NCI-H2227 (cell line): ENCODE measurements at regions not wholly inside any gene's neighbourhood (a gene's known extent, or its start where the extent isn't known, plus 50 kb on each side); places are given as distances from the start of the nearest gene placed in this dataset.
A peak's percentile ranks its signal among the peaks of the same experiment; 100 is the strongest.

Experiments used
- DNase-seq: peaks from one replicate; lab custom pipeline; 2025; ENCODE audit not compliant: unreplicated experiment; lab: John Stamatoyannopoulos, UW

DNA sequence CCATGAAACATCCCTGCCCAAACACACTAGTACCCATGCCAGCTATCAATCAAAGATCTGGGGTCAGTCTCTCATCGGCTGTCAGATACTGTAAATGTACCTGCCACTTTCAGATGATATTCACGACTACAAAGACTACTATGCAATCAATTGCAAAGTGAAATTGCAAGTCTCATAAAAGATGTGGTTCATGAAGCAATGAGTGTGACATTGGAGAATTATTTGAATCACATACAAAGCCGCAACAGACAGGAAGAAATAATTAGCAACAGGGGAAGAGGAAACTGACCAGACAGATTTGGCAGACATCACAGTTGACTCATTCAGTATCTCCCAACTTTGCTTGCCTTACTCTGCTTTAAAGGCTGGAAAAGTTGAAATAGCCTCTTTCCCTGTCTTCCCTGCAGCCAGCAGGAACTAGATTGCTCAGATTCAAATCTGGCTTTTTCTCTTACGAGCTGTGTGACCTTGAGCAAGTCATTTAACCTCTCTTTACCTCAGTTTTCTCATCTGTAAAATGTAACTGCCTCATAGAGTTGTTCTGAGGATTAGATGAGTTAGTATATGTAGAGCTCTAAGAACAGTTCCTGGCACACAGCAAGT lies 95.7 kb upstream of the C3orf80 start:
- no peak for DNase-seq

DNA sequence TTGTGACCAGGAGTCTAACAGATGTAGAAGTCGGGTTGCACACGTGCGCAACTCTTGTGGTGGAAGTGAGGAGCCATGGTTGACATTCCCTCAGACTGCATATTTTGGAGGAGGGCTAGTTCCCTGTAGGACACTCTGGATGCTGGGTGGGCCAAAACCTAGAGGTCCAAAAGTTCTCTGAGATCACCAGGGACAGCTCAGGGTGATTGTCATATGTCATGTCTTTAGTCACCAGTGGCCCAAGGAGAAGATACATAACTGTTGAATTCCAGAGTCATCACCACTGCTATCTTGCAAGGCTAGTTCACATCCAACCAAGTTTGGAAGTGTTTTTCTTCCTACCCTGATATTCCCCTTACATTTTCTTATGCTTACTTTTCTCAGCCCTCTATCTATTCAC lies 95.2 kb upstream of the C3orf80 start:
- DNase-seq: no peak

GRCh38 chr3:160130950-160131349 lies 94.3 kb upstream of the C3orf80 start:
- no peak for DNase-seq

DNA sequence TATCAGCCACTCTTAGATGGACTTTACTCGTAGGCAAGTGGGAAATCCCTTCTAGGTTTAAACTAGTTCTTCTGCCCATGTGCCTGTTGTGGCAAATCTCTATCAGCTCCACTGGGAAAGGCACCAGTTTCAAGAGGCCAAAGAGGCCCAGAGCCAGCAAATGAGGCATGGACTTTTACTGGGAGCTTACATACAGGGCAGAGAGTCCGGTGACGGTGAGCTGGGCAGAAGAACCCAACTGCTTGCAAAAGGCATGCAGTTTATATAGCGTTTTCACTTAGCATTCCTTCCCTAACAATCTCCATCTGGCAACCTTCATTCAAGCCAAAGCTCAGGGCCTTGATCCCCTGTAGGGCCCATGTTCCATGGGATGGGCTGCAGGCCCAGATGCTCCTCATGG lies 93.0 kb upstream of the C3orf80 start:
- DNase-seq: no peak

DNA sequence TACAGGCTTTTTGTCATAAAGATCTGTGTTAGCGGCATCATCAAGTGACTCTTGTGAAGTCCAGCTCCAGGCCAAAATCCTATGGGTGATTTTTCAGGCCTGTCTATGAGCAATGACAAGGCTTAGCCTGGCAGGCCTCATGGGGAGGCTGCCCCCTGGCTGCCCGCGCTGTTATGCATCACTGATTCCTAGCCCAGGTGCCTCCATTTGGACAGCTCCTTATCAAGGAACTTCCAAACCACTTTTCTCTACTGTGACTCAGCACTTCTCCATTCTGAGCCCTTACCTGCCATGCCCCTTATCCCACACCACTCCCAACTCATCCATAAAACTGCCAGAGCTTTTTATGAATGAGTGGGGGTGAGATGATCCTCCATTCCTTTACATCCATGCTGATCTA lies 91.5 kb upstream of the C3orf80 start:
- DNase-seq: no peak

- no peak for DNase-seq
Observed at GRCh38 chr3:160134454-160134853, 90.8 kb upstream of the C3orf80 start.

DNA sequence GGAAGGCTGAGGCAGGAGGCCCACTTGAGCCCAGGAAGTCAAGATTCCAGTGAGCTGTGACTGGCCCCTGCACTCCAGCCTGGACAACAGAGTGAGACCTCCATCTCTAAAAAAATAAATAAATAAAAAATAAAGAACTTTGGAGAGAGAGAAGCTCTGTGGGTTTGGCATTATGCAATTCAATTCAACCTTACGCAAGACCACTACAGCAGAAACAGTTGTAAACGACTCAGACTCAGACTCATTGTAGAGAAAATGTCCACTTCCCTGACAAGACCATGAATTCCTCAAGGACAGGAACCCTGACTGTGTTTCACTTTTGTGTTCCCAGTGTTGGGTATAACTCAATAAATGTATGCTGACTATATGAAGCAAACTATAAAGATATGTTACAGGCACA lies 90.3 kb upstream of the C3orf80 start:
- DNase-seq: no peak

DNA sequence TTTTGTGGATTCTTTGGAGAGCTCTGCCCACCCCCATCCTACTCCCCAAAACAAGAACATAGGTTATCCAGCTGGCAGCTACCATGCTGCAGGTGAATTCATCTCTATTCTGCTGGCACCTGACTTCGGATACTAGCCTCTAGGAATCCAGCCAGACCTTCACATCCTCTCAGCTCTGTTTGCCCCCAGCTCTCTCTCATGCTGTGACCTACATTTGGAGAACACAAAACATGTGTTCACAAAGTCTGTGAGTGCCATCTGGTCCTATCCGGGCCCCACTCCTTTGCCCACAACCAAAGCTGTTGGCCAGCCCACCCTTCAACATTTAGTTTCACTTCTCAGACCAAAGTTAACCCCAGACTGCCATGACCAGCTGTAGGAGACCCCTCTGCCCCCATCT lies 89.4 kb upstream of the C3orf80 start:
- no peak for DNase-seq

- DNase-seq: no peak
Observed at GRCh38 chr3:160136421-160136820, 88.8 kb upstream of the C3orf80 start.

DNA sequence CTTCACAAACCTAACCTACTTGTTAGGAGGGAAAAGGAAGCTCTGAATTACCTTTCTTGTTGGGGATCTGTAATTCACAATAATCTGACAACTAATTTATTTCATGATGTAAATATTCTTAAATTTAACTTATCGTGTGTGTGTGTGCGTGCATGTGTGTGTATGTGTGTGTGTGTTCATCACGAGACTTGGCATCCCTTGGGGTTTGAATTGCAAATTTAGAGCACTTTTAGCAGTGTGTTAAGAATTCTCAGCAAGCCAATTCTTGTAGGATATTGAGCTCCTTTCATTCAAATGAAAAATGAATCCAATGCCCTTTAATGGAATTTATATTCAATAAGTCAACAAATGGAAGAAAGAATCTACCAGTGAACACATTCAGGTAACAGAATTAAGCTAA lies 85.9 kb upstream of the C3orf80 start:
- no peak for DNase-seq

DNA sequence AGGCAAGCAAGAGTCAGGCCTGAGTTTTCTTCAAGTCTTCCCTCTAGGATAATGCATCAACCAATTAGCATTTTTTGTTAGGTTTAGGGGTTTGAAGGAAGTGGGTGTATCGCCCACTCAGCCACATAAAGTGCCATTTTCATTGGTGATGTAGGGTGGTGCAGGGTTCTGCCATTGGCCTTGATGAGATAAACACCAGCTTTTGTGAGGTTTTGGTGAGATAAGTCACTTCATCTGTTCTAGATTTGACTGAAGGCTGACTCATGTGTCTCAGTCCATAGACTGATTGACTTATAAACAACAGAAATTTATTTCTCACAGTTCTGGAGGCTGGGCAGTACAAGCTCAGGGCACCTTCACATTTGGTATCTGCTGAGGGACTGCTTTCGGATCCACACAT lies 84.5 kb upstream of the C3orf80 start:
- no peak for DNase-seq

- DNase-seq: no peak
Observed at GRCh38 chr3:160141485-160142185, 83.6 kb upstream of the C3orf80 start.

DNA sequence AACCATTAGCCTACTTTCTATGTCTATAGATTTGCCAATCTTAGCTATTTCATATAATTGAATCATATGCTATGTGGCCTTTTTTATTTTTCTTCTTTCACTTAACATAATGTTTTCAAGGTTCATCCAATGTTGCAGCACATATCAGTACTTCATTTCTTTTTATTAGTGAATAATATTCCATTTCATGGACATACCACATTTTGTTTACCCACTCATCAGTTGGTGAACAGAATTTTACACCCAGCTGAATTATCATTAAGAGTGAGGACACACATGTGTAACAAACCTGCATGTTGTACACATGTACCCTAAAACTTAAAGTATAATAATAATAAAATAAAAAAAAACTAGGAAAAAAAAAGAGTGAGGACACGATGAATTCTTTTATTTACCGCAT lies 81.7 kb upstream of the C3orf80 start:
- DNase-seq: no peak

GRCh38 chr3:160150066-160150465 lies 75.2 kb upstream of the C3orf80 start:
- no peak for DNase-seq

DNA sequence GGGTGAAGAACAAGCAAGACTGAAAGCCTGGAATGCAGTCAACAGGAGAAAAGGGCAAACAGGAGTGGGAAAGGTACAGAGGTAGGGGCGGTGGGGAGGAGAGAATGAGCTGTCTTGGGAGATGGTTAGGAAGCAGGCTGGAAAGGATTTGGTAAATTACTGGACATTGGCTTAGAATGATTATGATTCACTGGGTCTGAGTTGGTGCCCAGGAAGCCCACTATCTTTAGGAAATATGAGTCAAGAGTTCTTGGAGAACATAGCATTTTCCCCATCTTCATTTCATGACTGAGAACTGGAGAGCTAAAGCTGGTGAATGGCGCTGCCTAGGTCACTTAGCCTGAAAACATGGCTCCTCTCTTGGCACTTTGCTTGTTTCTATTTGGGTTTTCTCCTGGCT lies 74.7 kb upstream of the C3orf80 start:
- no peak for DNase-seq

GRCh38 chr3:160152638-160153037 lies 72.6 kb upstream of the C3orf80 start:
- DNase-seq: no peak

DNA sequence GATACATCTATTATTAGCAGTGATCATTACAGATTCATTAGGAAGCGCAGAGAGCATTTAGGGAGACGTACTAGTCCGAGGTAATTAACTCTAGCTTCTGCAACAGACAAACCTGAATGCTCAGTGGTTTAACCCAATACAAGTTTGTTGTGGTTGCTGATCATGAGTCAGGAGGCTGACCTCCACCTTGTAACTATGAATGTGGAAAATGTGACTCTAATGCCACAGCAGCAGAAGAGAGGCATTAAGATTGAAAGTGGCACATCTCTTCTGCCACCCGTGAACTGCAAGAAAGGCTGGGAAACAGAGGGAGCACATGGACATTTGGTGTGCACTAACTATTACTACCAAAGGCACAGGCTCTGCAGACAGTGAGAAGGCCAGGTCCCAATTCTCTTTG lies 71.2 kb upstream of the C3orf80 start:
- no peak for DNase-seq

DNA sequence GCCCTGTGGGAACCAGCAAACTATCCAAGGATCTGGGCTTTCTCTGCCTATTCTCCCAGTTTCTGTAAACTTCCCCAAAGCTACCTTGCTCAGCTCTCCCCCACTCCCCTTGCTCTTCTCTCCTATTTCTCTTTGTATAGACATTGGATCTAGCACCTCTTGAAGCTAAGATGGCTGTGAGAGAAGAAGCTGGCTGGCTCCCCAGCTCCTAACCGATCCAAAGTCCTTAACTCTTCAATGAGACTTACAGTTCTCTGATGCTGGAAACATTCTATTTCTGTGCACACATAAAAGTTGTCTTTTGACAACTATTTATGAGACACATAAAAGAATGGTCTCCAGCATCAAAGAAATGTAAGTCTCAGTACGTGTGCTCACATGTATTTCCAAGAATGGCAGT lies 70.6 kb upstream of the C3orf80 start:
- DNase-seq: no peak

- no peak for DNase-seq
Observed at GRCh38 chr3:160157321-160157720, 67.9 kb upstream of the C3orf80 start.

- no peak for DNase-seq
Observed at GRCh38 chr3:160159341-160159740, 65.9 kb upstream of the C3orf80 start.

GRCh38 chr3:160159806-160160205 lies 65.4 kb upstream of the C3orf80 start:
- no peak for DNase-seq

- DNase-seq: no peak
Observed at GRCh38 chr3:160161921-160162320, 63.3 kb upstream of the C3orf80 start.

GRCh38 chr3:160162440-160162839 lies 62.8 kb upstream of the C3orf80 start:
- peak; percentile 22 for DNase-seq
